HCT116 (cell line): ENCODE measurements at regions not wholly inside any gene's neighbourhood (a gene's known extent, or its start where the extent isn't known, plus 50 kb on each side); places are given as distances from the start of the nearest gene placed in this dataset.

Experiments used
- CBX3 ChIP-seq: IDR thresholded peaks from 2 replicates; pipeline ENCODE4 v1.6.1; 2012; ENCODE audit warnings: low read depth
- CEBPB ChIP-seq: IDR thresholded peaks from 2 replicates; pipeline ENCODE4 v1.6.1; 2012; ENCODE audit warnings: low read depth
- ELF1 ChIP-seq: IDR thresholded peaks from 2 replicates; pipeline ENCODE4 v1.6.1; 2012; ENCODE audit warnings: low read depth, borderline replicate concordance
- EZH2 ChIP-seq: fragments of 200-600 bp; sonication (generic); IDR thresholded peaks from 2 replicates; pipeline ENCODE4 v1.6.1; 2017; ENCODE audit warnings: antibody characterized with exemption, mixed run types
- MAX ChIP-seq: IDR thresholded peaks from 2 replicates; pipeline ENCODE4 v1.6.1; 2012
- POLR2A ChIP-seq: IDR thresholded peaks from 2 replicates; pipeline ENCODE4 v1.7.0; 2011; ENCODE audit warnings: borderline replicate concordance; ENCODE audit not compliant: insufficient read depth, insufficient read length; ENCODE audit errors: extremely low read depth
- POLR2AphosphoS5 ChIP-seq: IDR thresholded peaks from 2 replicates; pipeline ENCODE4 v1.6.1; 2011; ENCODE audit warnings: mild to moderate bottlenecking, low read depth, low read length, moderate library complexity
- SIN3A ChIP-seq: IDR thresholded peaks from 2 replicates; pipeline ENCODE4 v1.6.1; 2012; ENCODE audit warnings: low read depth
- SP1 ChIP-seq: IDR thresholded peaks from 2 replicates; pipeline ENCODE4 v1.6.1; 2012; ENCODE audit warnings: low read depth
- SRF ChIP-seq: IDR thresholded peaks from 2 replicates; pipeline ENCODE4 v1.6.1; 2012; ENCODE audit warnings: low read depth
- YY1 ChIP-seq: IDR thresholded peaks from 2 replicates; pipeline ENCODE4 v1.6.1; 2011; ENCODE audit warnings: low read length, low read depth, moderate library complexity, mild to moderate bottlenecking; ENCODE audit not compliant: insufficient replicate concordance; ENCODE audit errors: extremely low read depth
- TF ChIP-seq, protein P1 (sequence below), 3 experiments: fragments of 200-600 bp in 1 of 3; sonication (generic) in 1 of 3; IDR thresholded peaks in 2 of 3; conservative IDR thresholded peaks in 1 of 3; 2 replicates each; pipeline ENCODE4 v1.5.1; 2012 to 2017; ENCODE audit warnings: low read depth in 2 of 3, low read length in 2 of 3, antibody characterized with exemption in 1 of 3, borderline replicate concordance in 1 of 3, control low read depth in 1 of 3, mild to moderate bottlenecking in 1 of 3, mixed read lengths in 1 of 3, mixed run types in 1 of 3, moderate library complexity in 1 of 3; ENCODE audit not compliant: insufficient read depth in 1 of 3

DNA sequence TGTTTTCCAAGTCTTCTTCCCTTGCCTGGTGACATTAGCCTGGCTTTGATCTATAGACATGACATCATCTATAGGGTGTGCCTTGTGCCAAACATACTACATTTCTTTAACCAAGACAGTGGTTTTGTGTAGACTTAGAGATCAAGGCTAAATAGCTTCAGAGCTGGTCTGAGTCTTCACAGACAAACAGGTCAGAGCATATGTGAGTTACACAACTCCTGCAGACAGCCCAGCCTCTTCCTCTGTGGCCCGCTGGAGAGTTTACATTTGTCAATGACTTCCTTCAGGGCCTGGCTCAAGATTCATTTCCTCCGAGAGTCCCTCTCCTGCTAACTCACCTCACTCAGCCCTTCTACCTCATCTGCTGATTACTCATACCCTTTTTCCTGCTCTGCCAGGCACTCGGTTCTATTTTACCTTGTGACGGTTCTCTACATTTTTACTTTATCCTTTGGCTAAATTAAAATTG lies 73.1 kb upstream of the TANC2 start:
- TF ChIP-seq SIN3A (no peak), POLR2AphosphoS5 (no peak), EZH2 (no peak), CEBPB (peak; percentile 43; the same call in 1 of the 2 replicates), YY1 (no peak), CBX3 (no peak), ELF1 (no peak), POLR2A (no peak), SRF (no peak), SP1 (no peak), MAX (no peak)
- TF ChIP-seq, protein P1, sequence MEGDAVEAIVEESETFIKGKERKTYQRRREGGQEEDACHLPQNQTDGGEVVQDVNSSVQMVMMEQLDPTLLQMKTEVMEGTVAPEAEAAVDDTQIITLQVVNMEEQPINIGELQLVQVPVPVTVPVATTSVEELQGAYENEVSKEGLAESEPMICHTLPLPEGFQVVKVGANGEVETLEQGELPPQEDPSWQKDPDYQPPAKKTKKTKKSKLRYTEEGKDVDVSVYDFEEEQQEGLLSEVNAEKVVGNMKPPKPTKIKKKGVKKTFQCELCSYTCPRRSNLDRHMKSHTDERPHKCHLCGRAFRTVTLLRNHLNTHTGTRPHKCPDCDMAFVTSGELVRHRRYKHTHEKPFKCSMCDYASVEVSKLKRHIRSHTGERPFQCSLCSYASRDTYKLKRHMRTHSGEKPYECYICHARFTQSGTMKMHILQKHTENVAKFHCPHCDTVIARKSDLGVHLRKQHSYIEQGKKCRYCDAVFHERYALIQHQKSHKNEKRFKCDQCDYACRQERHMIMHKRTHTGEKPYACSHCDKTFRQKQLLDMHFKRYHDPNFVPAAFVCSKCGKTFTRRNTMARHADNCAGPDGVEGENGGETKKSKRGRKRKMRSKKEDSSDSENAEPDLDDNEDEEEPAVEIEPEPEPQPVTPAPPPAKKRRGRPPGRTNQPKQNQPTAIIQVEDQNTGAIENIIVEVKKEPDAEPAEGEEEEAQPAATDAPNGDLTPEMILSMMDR (IDR thresholded peaks at IDR 0.05 in 2 of 3, conservative IDR thresholded peaks at IDR 0.05 in 1 of 3; ENCODE audit: borderline replicate concordance in 1 of 3, insufficient read depth in 1 of 3, low read depth in 2 of 3, low read length in 2 of 3): no peak
